Erythroblast (primary cell): ENCODE measurements at regions not wholly inside any gene's neighbourhood (a gene's known extent, or its start where the extent isn't known, plus 50 kb on each side); places are given as distances from the start of the nearest gene placed in this dataset.

Experiments
- GATA1 ChIP-seq: IDR thresholded peaks from 2 replicates; pipeline ENCODE4 v1.6.1; 2011; ENCODE audit warnings: low read depth, mild to moderate bottlenecking, control low read depth, low read length, moderate library complexity
- POLR2A ChIP-seq: IDR thresholded peaks from 2 replicates; pipeline ENCODE4 v1.6.1; 2011; ENCODE audit warnings: mild to moderate bottlenecking, low read length

GRCh38 chr18:44514766-44515165, 165.9 kb upstream of the SETBP1 start:
- TF ChIP-seq POLR2A (no peak), GATA1 (no peak)
